OCI-LY7 (cell line): ENCODE measurements at regions not wholly inside any gene's neighbourhood (a gene's known extent, or its start where the extent isn't known, plus 50 kb on each side); places are given as distances from the start of the nearest gene placed in this dataset.

Source experiments
- BruUV-seq: library from RNA; stranded (reverse); fragments of 400-500 nt; replicated peaks from 2 replicates; lab custom pipeline; 2021; lab: Mats Ljungman, UMichigan
- CTCF ChIA-PET: fragments of 300-600 bp; sonication (Branson Sonifier 250); formaldehyde crosslinking; loops from one replicate; lab custom pipeline; 2022; ENCODE audit warnings: antibody characterized with exemption; ENCODE audit not compliant: unreplicated experiment; lab: Charles Lee
- POLR2A ChIA-PET: fragments of 300-600 bp; sonication (Branson Sonifier 250); formaldehyde crosslinking; loops from one replicate; lab custom pipeline; 2022; ENCODE audit warnings: antibody characterized with exemption; lab: Charles Lee
- DNase-seq: peaks from one replicate; pipeline ENCODE4 v3.0.0-alpha.2; 2015; ENCODE audit warnings: low spot score
- H2AFZ ChIP-seq: fragments of 200-600 bp; sonication (generic), shearing (Covaris generic); 2 replicates; pipeline ENCODE4 v1.6.1; 2014; ENCODE audit warnings: mild to moderate bottlenecking, antibody characterized with exemption, low read length, moderate library complexity
- H3K27ac ChIP-seq: fragments of 200-600 bp; sonication (generic); 2 replicates; pipeline ENCODE4 v1.5.1; 2014; ENCODE audit warnings: mixed run types, low read depth, mild to moderate bottlenecking, moderate library complexity, low read length, inconsistent platforms; ENCODE audit not compliant: poor library complexity, severe bottlenecking
- H3K36me3 ChIP-seq: fragments of 200-600 bp; sonication (generic); 2 replicates; pipeline ENCODE4 v1.6.1; 2014; ENCODE audit warnings: mild to moderate bottlenecking, antibody characterized with exemption, low read length, moderate library complexity, mixed read lengths; ENCODE audit not compliant: insufficient read depth
- H3K4me1 ChIP-seq: fragments of 200-600 bp; sonication (generic); 2 replicates; pipeline ENCODE4 v1.5.1; 2014; ENCODE audit warnings: mild to moderate bottlenecking, low read length; ENCODE audit not compliant: insufficient read depth, poor library complexity, severe bottlenecking
- H3K4me2 ChIP-seq: fragments of 200-600 bp; sonication (generic); 2 replicates; pipeline ENCODE4 v1.6.1; 2014; ENCODE audit warnings: mild to moderate bottlenecking, low read length
- H3K4me3 ChIP-seq: fragments of 200-600 bp; sonication (generic); 2 replicates; pipeline ENCODE4 v1.5.1; 2014; ENCODE audit warnings: mild to moderate bottlenecking, low read depth, low read length; ENCODE audit not compliant: poor library complexity, severe bottlenecking
- H3K79me2 ChIP-seq: fragments of 200-600 bp; sonication (generic); 2 replicates; pipeline ENCODE4 v1.6.1; 2016; ENCODE audit warnings: low read depth, mild to moderate bottlenecking, low read length, moderate library complexity, mixed read lengths; ENCODE audit not compliant: insufficient read depth
- H3K9me2 ChIP-seq: fragments of 200-600 bp; sonication (generic); 2 replicates; pipeline ENCODE4 v1.6.1; 2016; ENCODE audit warnings: mild to moderate bottlenecking, low read length, mixed read lengths; ENCODE audit not compliant: insufficient read depth
- H3K9me3 ChIP-seq: fragments of 200-600 bp; sonication (generic); 2 replicates; pipeline ENCODE4 v1.6.1; 2014; ENCODE audit warnings: mild to moderate bottlenecking, mixed run types, low read length, mixed read lengths
- H4K20me1 ChIP-seq: fragments of 200-600 bp; sonication (generic); 2 replicates; pipeline ENCODE4 v1.6.1; 2014; ENCODE audit warnings: mild to moderate bottlenecking, antibody characterized with exemption, low read length, moderate library complexity, mixed read lengths; ENCODE audit not compliant: insufficient read depth
- CTCF ChIP-seq: fragments of 200-600 bp; sonication (generic); conservative IDR thresholded peaks from 2 replicates; pipeline ENCODE4 v1.5.1; 2014; ENCODE audit warnings: mild to moderate bottlenecking, antibody characterized with exemption, low read length, moderate library complexity, mixed read lengths
- EZH2phosphoT487 ChIP-seq: fragments of 200-600 bp; sonication (generic); IDR thresholded peaks from 2 replicates; pipeline ENCODE4 v1.6.1; 2018; ENCODE audit warnings: low read depth, borderline replicate concordance, mild to moderate bottlenecking, mixed run types, antibody characterized with exemption, low read length, moderate library complexity, mixed read lengths
- intact Hi-C: fragments of 100-400 bp; cut with micrococcal nuclease; formaldehyde crosslinking; loops from one replicate; pipeline ENCODE4 v1.10.0; 2022; ENCODE audit not compliant: unreplicated experiment

- POLR2A ChIA-PET = interaction anchor here (0.6 kb wide), 1 partner anchor 9 kb away, joined by 3 read pairs; no protein-coding TSS in a partner anchor
- no TSS peak for BruUV-seq
- TF ChIP-seq CTCF = no peak
- no peak for TF ChIP-seq EZH2phosphoT487
- Histone ChIP-seq H2AFZ (no peak overlapping the region), H3K4me1 (no peaks in the 10 kb centered on the region), H4K20me1 (no peaks in the 10 kb centered on the region), H3K9me2 (no peaks in the 10 kb centered on the region), H3K36me3 (no peaks in the 10 kb centered on the region), H3K79me2 (no peaks in the 10 kb centered on the region), H3K4me3 (no peak overlapping the region), H3K9me3 (no peaks in the 10 kb centered on the region), H3K4me2 (no peak overlapping the region), H3K27ac (no peak overlapping the region)
- CTCF ChIA-PET = no interaction called here
- intact Hi-C loops = no loop called here
- no peak for DNase-seq
These were observed 239.0 kb upstream of the CCDC179 start for GRCh38 chr11:23099256-23099655.

GRCh38 chr11:23100726-23101125, 240.5 kb upstream of the CCDC179 start:
- DNase-seq = no peak
- no peak overlapping the region for H3K4me3 ChIP-seq
- ChIA-PET CTCF (no interaction called here), POLR2A (no interaction called here)
- intact Hi-C loops = no loop called here
- H3K36me3 ChIP-seq = no peaks in the 10 kb centered on the region
- no peaks in the 10 kb centered on the region for H3K79me2 ChIP-seq
- H3K9me2 ChIP-seq = no peaks in the 10 kb centered on the region
- BruUV-seq = no TSS peak
- no peak overlapping the region for H3K27ac ChIP-seq
- no peak for TF ChIP-seq CTCF
- H2AFZ ChIP-seq = no peak overlapping the region
- no peaks in the 10 kb centered on the region for H3K4me1 ChIP-seq
- H4K20me1 ChIP-seq = no peaks in the 10 kb centered on the region
- H3K9me3 ChIP-seq = no peaks in the 10 kb centered on the region
- H3K4me2 ChIP-seq = no peak overlapping the region

- H2AFZ ChIP-seq = no peak overlapping the region
- no peaks in the 10 kb centered on the region for H4K20me1 ChIP-seq
- ChIA-PET CTCF (no interaction called here), POLR2A (no interaction called here)
- H3K36me3 ChIP-seq = no peaks in the 10 kb centered on the region
- intact Hi-C loops = no loop called here
- H3K9me2 ChIP-seq = no peaks in the 10 kb centered on the region
- H3K9me3 ChIP-seq = no peaks in the 10 kb centered on the region
- H3K27ac ChIP-seq = no peak overlapping the region
- BruUV-seq = no TSS peak
- no peak overlapping the region for H3K4me2 ChIP-seq
- H3K4me1 ChIP-seq = no peaks in the 10 kb centered on the region
- TF ChIP-seq CTCF (no peak), EZH2phosphoT487 (no peak)
- no peak overlapping the region for H3K4me3 ChIP-seq
- DNase-seq = no peak
- H3K79me2 ChIP-seq = no peaks in the 10 kb centered on the region
These were observed 243.1 kb upstream of the CCDC179 start for GRCh38 chr11:23103416-23103815.
